GM19240 (cell line): ENCODE measurements at regions not wholly inside any gene's neighbourhood (a gene's known extent, or its start where the extent isn't known, plus 50 kb on each side); places are given as distances from the start of the nearest gene placed in this dataset.

Experiments
- DNase-seq: peaks from one replicate; pipeline ENCODE4 v3.0.0; 2011; ENCODE audit warnings: low spot score; ENCODE audit not compliant: insufficient read length

DNA sequence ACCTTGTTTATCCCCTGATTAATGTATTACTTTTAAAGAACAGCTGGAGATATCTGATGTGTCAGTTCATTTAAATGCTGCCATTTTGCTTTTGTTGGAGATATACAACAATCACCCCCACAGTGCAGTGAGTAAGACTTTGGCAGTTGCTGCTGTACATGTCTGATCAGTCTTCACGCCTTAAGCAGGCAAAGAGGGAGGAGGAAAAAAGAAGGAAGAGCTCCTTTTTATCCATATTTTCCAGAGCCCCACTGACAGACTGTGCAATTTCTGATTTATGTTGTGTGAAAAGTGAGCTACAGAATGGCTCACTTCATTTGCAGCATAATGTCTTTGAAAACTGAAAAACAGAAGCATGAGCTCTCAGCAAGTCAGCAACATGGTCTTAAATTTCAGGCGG is 319.7 kb upstream of the LRIG3 start:
- no peak for DNase-seq

DNA sequence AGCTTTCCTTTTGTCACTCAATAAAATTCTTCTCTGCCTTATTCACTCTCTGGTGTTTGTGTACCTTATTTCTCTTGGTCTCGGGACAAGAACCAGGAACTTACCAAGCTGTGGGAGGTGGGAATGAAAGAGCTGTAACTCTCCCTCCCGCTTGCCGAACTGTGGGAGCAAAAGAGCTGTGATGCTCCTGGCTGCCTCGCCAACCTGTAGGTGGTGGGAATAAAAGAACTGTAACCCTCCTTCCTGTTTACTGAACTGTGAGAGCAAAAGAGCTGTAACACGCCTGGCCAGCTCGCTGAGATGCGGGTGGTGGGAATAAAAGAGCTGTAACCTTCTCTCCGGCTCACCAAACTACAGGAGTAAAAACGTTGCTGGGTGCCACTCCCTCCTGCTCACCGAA is 314.1 kb upstream of the LRIG3 start:
- no peak for DNase-seq

DNA sequence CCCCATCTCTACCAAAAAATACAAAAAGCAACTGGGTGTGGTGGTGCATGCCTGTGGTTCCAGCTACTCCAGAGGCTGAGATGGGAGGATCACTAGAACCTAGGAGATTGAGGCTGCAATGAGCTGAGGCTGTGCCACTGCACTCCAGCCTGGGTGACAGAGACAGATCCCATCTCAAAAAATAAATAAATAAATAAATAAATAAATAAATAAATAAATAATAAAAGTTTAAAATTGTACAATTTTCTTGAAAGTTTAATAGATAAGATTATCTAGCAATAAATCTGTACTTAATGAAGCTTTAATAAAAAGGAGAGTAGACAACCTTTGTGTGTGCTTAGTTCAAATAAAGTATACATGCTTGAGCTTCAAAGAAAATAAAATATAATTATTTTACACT is 310.0 kb upstream of the LRIG3 start:
- no peak for DNase-seq

DNA sequence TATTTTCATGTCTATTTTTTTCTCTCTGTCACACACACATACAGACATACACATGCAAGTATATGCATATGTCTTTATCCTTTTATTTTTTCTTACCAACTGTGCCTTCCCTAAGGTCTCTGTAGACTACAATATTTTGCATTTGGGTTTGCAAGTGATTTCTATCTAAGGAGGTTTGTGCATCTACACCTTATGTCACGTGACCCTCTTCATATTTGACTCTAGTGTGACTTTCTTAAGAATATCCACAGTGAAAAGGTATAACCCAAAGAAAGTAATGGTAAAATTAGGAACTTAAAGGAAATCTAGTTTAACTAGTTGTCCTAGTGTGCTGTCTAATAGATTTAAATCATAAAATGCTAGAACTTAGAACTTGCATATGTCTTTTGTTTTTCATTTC is 298.8 kb upstream of the LRIG3 start:
- DNase-seq: no peak

DNA sequence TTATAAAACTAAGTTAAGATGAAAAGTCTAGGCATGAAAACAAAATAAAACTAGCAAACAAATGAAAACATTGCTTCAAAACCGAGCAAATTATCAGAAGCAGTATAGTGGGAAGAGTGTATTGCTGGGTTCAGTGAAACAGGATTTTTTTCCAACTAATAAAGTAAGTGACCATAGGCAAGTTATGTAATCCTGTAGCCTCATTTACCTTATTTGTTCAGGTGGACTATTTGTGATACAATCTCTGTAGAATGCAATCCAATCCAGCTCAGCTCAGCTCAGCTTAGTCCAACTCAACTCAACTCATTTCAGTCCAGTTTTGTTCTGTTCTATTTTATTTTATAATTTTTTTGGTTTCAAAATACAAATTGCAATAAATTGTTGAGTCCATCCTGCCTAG is 276.7 kb upstream of the LRIG3 start:
- DNase-seq: no peak

DNA sequence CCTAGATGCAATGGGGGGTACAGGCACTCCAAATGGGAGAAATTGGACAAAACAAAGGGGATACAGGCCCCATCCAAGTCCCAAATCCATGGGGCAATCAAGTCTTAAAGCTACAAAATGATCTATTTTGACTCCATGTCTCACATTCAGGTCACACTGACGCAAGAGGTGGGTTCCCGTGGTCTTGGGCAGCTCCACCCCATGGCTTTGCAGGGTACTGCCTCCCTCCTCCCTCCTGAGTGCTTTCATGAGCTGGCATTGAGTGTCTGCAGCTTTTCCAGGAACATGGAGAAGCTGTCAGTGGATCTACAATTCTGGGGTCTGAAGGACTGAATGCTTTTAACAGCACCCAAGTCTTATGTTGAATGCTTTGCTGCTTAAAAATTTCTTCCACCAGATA is 274.5 kb upstream of the LRIG3 start:
- DNase-seq: no peak

DNA sequence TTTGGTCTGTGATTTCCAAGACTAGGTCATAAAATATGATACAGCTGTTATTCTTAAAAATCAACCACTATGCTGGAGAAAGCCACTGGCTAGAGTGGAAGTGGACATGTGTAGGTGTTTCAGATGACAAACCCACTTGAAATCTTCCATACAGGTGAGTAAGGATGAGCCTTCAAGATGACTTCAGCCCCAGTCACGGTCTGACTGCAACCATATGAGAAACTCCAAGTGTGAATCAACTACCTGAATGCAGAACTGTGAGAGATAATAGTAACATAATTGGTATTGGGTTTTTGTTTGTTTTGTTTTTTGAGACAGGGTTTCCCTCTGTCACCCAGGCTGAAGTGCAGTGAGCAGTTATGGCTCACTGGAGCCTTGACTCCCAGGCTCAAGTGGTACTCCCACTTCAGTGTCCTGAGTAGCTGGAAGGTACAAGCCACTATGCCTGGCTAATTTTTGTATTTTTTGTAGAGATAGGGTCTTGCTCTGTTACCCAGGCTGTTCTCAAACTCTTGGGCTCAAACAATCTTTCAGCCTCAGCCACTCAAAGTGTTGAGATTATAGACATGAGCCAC is 273.3 kb upstream of the LRIG3 start:
- no peak for DNase-seq

DNA sequence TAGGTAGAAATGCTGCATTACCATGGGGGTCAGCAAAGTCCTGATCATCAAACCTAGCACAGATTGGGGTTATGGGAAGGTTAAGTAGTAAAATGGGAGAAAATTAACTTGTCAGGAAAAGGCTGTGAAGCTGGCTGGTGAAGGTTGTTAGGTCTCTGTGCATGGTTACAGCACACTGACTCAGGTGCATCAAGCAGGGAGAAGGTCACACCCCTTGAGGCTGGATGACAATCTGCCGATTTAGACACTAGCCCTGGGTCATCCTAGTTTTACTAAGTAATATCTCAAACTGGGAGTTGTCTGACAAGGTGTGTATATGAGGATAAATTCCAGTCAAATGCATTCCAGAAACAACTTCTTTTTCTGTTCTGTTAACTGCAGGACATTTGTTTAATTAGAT is 271.1 kb upstream of the LRIG3 start:
- no peak for DNase-seq

DNA sequence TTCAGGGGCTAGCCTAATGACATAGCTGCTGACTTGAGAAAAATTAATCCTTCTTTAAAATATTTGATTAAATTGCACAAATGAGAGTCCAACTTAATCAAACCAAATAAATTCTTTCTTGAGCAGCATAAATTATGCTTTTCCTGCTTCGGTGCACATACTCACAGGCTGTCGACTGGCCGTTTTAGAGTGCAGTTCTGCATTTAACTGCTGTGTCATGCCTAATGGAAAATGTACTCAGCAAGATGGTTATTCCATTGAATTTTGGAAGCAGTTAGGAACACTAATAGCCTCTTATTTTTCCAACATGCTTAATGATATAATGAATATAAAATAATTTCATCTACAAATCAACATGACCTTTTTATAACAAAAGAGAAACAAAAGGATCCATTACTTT is 266.1 kb upstream of the LRIG3 start:
- no peak for DNase-seq

DNA sequence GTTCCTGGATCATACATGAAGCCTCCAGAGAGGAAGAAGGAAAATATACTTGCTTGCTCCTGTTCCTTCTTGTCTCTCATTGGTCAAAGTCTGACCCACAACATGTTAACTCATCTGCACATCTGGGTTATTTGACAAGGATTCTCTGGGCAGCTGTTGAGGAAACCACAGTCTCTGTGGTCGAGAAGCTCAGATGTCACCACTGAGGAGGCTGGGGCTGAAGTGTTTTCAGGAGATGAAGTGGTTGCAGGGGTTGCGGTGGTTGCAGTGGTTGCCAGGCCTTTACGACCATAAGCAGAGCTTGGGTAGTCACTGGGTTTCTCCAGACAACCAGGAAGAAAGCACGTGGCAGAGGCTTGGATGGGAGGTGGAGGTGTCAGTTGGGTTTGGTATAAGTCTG is 265.0 kb upstream of the LRIG3 start:
- no peak for DNase-seq

DNA sequence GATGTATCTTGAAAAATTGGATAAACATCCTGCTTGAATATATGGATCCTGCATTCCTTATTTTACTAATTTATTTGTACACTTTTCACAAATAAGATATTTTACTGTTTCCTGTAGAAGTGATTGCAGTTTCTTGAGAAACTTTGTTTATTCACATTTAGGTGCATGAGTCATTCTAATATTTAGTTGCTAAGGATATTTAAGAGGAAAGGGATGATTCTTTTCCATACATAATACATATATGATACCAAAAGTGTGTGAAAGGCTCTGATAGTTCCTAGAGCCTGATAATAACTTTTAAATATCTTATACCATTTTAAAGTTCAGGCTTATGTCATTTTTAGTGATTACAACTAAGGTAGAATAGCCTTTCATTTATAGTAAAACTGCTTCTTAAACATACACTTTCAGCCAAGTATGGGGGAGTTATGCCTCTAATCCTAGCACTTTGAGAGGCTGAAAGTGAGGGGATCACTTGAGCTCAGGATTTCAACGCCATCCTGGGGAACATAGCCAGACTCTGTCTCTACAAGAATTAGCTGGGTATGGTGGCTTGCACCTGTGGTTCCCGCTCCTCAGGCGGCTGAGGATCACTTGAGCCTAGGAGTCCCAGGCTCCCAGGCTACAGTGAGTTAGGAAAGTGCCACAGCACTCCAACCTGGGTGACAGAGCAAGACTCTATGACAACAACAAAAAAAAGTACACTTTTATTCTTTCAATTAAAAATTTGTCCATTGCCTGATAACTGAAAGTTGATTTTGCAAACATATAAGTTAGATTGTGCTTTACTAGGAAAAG is 262.6 kb upstream of the LRIG3 start:
- DNase-seq: no peak

DNA sequence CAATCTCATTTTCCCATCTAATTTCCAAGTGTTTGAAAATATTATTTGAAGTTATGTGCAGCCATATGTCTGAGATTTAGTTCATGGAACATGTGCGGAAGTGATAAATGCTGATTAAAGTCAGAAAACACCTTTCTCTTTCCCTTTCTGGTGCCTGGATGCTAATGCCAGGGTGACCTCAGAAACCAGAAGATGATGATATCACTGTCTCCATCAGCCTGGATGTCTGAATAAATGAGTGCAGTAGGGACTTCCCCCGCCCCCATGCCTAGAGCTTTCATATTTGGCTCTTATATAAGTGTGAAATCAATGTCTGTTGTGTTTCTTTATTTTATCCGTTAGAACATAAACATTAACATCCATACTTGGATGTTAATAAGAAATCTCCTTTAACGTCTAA is 261.9 kb upstream of the LRIG3 start:
- no peak for DNase-seq

DNA sequence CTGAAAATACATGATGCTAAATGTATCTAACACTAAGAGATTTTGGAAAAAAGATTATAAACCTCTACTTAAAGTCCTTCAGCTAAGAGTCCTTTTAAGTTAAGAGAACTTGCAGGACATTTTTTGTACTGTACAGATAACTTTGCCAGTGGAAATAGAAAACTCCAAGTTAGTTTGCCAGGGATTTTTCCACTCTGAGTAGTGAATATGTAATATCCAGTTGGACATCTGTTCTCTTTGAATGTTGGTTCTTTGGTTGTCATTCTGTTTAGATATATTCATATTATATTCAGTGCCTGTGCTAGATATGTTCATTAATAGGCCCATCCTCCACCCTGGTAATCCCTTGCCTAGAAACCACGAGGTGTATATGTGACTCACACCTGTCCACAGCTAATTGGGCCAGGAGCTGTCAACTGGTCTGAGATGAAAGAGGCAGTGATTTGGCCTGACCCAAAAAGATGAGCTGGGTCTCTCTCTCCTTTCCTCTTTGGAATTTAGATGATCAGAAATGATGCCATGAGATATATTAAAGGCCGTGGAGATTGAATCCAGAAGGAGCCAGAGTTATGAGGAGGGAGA is 261.0 kb upstream of the LRIG3 start:
- no peak for DNase-seq

DNA sequence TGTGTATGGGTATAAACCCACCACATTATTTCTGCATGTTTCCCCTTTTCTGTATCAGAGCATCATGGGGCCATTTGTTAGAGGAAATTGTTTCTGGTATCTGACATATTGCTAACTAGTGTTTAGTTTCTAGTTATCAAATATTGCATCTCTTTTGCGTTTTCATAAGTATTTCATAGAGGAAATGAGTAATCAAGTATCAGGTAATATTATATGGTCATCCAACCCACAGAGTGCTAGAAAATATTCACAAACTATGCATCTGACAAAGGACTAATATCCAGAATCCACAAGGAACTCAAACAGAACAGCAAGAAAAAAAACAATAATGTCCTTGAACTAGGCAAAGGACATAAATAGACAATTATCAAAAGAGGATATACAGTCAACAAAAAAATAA is 258.9 kb upstream of the LRIG3 start:
- no peak for DNase-seq

DNA sequence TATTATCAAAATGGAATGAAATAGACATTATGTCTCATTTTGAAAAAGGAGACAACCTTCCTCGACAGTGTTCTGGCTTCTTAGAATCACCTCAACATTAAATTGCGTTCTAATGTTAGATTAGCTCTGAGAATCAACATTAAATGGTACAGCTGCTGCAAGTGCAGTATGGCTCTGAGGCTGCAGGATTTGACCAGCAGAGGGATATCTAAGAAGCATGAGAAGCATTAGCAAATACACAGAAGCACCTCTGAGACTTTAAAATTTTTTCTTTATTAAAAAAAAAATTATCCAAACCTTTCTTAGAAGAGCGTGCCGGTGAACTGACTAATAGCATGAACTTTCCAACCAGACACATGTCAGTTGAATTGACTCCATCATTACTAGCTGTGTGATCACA is 253.4 kb upstream of the LRIG3 start:
- no peak for DNase-seq

DNA sequence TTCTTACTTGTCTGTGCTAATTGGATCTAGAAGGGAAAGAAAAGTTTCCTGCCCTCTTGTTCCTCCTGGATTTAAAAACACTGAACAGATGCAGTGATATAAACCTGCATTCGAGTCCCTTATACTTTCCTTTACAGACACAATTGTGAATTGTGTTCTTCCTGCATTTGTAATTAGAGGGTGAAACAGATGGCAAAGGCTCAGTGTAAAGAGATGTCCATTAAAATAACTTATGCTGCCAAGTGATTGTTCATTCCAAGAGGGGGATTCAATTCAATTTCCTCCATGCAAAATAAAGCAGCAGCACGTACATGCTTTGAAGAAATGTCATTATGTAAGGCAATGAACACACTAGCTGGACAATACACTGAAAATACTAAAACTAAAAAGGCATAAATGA is 248.3 kb upstream of the LRIG3 start:
- no peak for DNase-seq

DNA sequence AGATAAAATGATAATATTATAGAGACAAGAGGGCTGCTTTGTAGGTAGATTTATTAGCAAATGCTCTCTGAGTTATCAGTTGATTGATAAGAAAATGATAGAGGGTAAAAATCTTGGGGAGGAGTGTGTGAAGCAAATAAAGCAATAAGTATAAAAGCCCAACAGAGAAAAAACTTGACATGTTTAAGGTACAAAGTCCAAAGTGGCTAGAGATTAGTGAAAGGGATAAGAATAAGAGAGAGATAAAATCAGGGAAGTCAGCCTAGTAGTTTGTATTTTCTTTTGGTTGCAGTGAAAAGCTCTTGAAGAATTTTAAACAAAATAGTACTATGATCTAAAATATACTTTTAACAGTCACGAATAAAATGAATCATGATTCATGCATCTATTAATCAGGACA is 246.2 kb upstream of the LRIG3 start:
- DNase-seq: no peak

DNA sequence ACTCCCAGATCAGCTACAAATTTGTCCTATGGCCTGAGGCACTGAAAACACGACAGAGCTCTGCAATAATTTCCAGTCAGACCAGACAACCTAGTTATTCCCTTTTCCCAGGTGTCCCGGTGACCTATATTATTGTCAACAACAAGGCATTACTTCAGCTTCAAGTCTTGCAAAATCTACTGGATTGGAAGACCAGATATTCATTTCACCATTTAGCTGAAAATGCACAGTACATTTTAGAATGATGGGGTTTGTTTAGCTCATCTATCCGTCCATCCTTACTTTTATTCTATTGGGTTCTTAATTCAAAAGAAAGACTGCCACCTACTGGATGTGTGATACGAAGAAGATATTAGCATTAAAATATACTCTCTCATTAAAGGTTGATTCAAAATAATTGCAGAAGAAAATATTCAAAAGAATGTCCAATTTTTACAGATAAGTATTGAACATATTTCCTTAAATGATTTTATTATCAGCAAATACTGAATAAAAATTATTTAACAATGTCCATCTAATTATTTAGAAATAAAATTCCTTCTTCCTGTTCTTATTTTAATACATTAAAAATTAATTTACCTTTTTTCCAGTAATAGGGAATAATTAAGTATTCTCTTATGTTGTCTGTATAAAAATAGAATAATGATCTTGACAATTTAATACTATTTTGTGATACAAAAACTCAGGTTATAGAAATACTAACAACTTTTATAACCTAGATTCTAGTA is 244.9 kb upstream of the LRIG3 start:
- no peak for DNase-seq

DNA sequence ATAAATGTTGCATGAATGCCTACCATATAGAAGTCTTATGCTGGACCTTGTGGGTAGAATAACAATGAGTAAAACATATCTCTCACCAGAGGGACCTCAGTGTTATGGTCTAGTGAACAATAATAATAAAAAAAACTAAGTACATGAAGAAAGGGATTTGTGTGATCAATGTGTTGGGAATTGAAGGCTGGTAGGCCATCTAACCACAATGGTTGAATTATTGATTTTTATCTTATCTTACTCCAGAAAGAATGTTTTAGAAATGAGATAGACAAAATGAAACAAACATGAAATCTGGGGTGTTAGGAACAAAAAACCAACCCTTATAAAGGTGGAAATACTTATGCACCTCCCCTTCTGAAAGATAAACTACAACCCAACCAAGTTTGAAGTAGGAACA is 243.9 kb upstream of the LRIG3 start:
- no peak for DNase-seq

DNA sequence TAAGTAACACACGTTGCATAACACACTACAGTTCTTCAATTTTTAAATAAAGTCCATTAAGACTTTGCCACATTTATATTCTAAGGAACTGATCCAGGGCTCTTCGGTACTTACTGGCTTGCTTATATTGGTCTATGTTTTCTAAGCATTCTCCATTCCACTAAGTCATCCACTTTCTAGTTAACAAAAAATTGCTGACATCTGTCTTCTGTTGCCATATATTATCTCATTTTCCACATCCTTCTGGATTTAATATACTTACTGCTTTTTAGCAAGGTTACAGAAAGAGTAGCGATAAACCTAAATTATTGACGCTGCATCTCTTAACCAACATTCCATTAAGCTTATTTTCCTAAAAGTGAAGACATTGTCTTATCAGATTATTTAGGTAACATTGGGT is 238.4 kb upstream of the LRIG3 start:
- DNase-seq: no peak

DNA sequence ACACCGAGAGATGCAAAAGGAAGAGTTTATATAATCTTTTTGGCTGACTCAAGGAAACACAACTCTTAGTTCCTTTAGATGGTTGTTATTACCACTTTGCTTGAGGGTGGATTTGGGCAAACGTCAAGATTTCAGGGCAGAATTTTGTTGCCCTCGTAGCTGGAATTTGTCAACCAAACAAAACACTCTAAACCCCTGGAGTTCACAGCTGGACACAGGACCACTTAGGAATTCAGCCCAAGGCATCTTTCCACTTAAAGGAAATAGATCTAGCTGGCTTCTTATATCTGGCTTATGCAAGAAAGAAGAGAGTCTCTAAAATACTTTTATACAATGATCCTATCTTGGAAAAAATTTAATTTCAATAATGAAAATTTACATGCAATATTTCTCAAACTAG is 237.8 kb upstream of the LRIG3 start:
- no peak for DNase-seq

DNA sequence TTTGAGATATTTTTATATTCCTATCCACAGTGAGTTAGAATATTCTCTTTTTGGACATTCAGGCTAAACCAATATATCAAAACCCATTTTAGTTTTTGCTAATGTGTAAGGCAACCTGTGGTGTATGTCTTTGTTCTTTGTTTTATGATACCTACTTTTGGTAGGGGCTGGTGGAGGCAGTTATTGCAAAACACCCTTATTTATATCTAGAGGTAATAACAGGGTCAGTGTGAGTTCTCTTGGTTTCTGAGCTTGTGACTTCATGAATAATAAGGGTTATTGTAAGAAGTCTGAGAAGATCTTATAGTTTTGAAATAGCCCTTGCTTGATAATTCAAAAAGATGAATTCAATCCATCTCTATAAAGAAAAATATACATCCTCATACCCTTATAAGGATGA is 235.1 kb upstream of the LRIG3 start:
- DNase-seq: no peak

DNA sequence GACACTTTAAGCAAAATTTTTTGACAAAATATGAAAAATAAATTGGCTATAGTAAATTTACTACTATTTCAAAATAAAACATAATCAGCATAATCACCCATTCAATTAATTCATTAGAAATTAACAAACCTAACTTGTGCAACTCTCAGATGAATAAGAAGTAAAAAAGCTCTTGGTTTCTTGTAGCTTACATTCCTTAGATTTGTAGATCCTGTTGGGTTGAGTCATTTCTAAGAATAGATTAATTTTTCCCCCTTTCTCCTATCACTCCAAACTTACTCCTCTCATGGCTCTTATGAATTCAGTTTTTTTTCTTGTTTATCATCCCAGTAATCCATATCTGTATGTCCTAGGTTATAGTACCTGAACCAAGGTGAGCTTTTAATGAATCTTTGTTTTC is 230.9 kb upstream of the LRIG3 start:
- no peak for DNase-seq
